Skeletal muscle tissue (tissue), 3 donors: ENCODE measurements at regions not wholly inside any gene's neighbourhood (a gene's known extent, or its start where the extent isn't known, plus 50 kb on each side); places are given as distances from the start of the nearest gene placed in this dataset.

Source experiments
- H3K27ac ChIP-seq: one replicate; pipeline ENCODE4 v1.7.0; 2013; ENCODE audit warnings: mild to moderate bottlenecking, low read depth, low read length, inconsistent platforms
- H3K27me3 ChIP-seq, 3 donors: one replicate each; pipeline ENCODE4 v1.7.0; 2013; ENCODE audit warnings: low read length in 3 of 3; ENCODE audit not compliant: control insufficient read depth in 3 of 3, insufficient read depth in 3 of 3
- H3K36me3 ChIP-seq, 3 donors: one replicate each; pipeline ENCODE4 v1.7.0; 2013; ENCODE audit warnings: low read length in 3 of 3; ENCODE audit not compliant: control insufficient read depth in 3 of 3, insufficient read depth in 3 of 3
- H3K4me1 ChIP-seq, 3 donors: one replicate each; pipeline ENCODE4 v1.7.0; 2013; ENCODE audit warnings: low read length in 3 of 3, mild to moderate bottlenecking in 3 of 3; ENCODE audit not compliant: control insufficient read depth in 3 of 3, insufficient read depth in 3 of 3
- H3K4me3 ChIP-seq, 3 donors: one replicate each; pipeline ENCODE4 v1.7.0; 2013; ENCODE audit warnings: low read length in 3 of 3
- H3K9ac ChIP-seq, 3 donors: one replicate each; pipeline ENCODE4 v1.7.0; 2013; ENCODE audit warnings: low read length in 3 of 3, mild to moderate bottlenecking in 3 of 3, moderate library complexity in 2 of 3, low read depth in 1 of 3
- H3K9me3 ChIP-seq, 3 donors: one replicate each; pipeline ENCODE4 v1.7.0; 2013; ENCODE audit warnings: low read length in 3 of 3; ENCODE audit not compliant: control insufficient read depth in 3 of 3
- donor health status: Osteomylitis.

- Histone ChIP-seq H3K27me3 (no peaks in the 10 kb centered on the region), H3K27ac (no peak overlapping the region), H3K9ac (no peak overlapping the region), H3K9me3 (no peaks in the 10 kb centered on the region), H3K4me3 (no peak overlapping the region), H3K36me3 (no peaks in the 10 kb centered on the region), H3K4me1 (no peaks in the 10 kb centered on the region)
These were observed 130.8 kb upstream of the FLRT2 start for GRCh38 chr14:85399186-85399585.

- Histone ChIP-seq H3K4me3 (no peak overlapping the region), H3K36me3 (no peaks in the 10 kb centered on the region), H3K4me1 (no peaks in the 10 kb centered on the region), H3K27ac (no peak overlapping the region), H3K27me3 (no peaks in the 10 kb centered on the region), H3K9ac (no peak overlapping the region), H3K9me3 (no peaks in the 10 kb centered on the region)
These were observed 129.3 kb upstream of the FLRT2 start for GRCh38 chr14:85400678-85401077.

- Histone ChIP-seq H3K9ac (no peak overlapping the region), H3K27me3 (no peaks in the 10 kb centered on the region), H3K9me3 (no peaks in the 10 kb centered on the region), H3K4me3 (no peak overlapping the region), H3K27ac (no peak overlapping the region), H3K4me1 (no peaks in the 10 kb centered on the region), H3K36me3 (no peaks in the 10 kb centered on the region)
These were observed 128.6 kb upstream of the FLRT2 start for GRCh38 chr14:85401384-85401783.

- Histone ChIP-seq H3K9ac (no peak overlapping the region), H3K36me3 (no peaks in the 10 kb centered on the region), H3K9me3 (no peaks in the 10 kb centered on the region), H3K27me3 (no peaks in the 10 kb centered on the region), H3K4me1 (no peaks in the 10 kb centered on the region), H3K27ac (no peak overlapping the region), H3K4me3 (no peak overlapping the region)
These were observed 127.3 kb upstream of the FLRT2 start for GRCh38 chr14:85402569-85403162.

- no peaks in the 10 kb centered on the region for H3K9me3 ChIP-seq
- no peaks in the 10 kb centered on the region for H3K36me3 ChIP-seq
- H3K27ac ChIP-seq, result no peak overlapping the region
- H3K4me3 ChIP-seq, result no peak overlapping the region
- H3K9ac ChIP-seq, result no peak overlapping the region
- no peaks in the 10 kb centered on the region for H3K27me3 ChIP-seq
- H3K4me1 ChIP-seq, result no peaks in the 10 kb centered on the region
These were observed 120.3 kb upstream of the FLRT2 start for GRCh38 chr14:85409481-85410210.

GRCh38 chr14:85412756-85413155 lies 117.2 kb upstream of the FLRT2 start:
- no peaks in the 10 kb centered on the region for H3K36me3 ChIP-seq
- no peak overlapping the region for H3K9ac ChIP-seq
- H3K9me3 ChIP-seq, result no peaks in the 10 kb centered on the region
- no peaks in the 10 kb centered on the region for H3K27me3 ChIP-seq
- no peaks in the 10 kb centered on the region for H3K4me1 ChIP-seq
- H3K27ac ChIP-seq, result no peak overlapping the region
- H3K4me3 ChIP-seq, result no peak overlapping the region

GRCh38 chr14:85413836-85414526 lies 116.0 kb upstream of the FLRT2 start:
- no peak overlapping the region for H3K4me3 ChIP-seq
- H3K36me3 ChIP-seq, result no peaks in the 10 kb centered on the region
- H3K9me3 ChIP-seq, result no peaks in the 10 kb centered on the region
- H3K27me3 ChIP-seq, result no peaks in the 10 kb centered on the region
- no peak overlapping the region for H3K9ac ChIP-seq
- H3K27ac ChIP-seq, result no peak overlapping the region
- no peaks in the 10 kb centered on the region for H3K4me1 ChIP-seq

GRCh38 chr14:85415015-85415712 lies 114.8 kb upstream of the FLRT2 start:
- Histone ChIP-seq H3K9me3 (no peaks in the 10 kb centered on the region), H3K4me1 (no peaks in the 10 kb centered on the region), H3K36me3 (no peaks in the 10 kb centered on the region), H3K27me3 (no peaks in the 10 kb centered on the region), H3K9ac (no peak overlapping the region), H3K27ac (no peak overlapping the region), H3K4me3 (no peak overlapping the region)

GRCh38 chr14:85416771-85417170 lies 113.2 kb upstream of the FLRT2 start:
- Histone ChIP-seq H3K4me1 (no peaks in the 10 kb centered on the region), H3K27me3 (no peaks in the 10 kb centered on the region), H3K27ac (no peak overlapping the region), H3K4me3 (no peak overlapping the region), H3K9ac (no peak overlapping the region), H3K9me3 (no peaks in the 10 kb centered on the region), H3K36me3 (no peaks in the 10 kb centered on the region)

- no peak overlapping the region for H3K27ac ChIP-seq
- H3K27me3 ChIP-seq, result no peaks in the 10 kb centered on the region
- H3K36me3 ChIP-seq, result no peaks in the 10 kb centered on the region
- no peaks in the 10 kb centered on the region for H3K9me3 ChIP-seq
- no peak overlapping the region for H3K4me3 ChIP-seq
- no peak overlapping the region for H3K9ac ChIP-seq
- H3K4me1 ChIP-seq, result no peaks in the 10 kb centered on the region
These were observed 112.5 kb upstream of the FLRT2 start for GRCh38 chr14:85417396-85417795.
